GM18519 (cell line): ENCODE measurements at regions not wholly inside any gene's neighbourhood (a gene's known extent, or its start where the extent isn't known, plus 50 kb on each side); places are given as distances from the start of the nearest gene placed in this dataset.

ENCODE experiments used
- ATAC-seq: cut with Tn5 transposase; IDR thresholded peaks from one replicate; pipeline ENCODE4 v1.9.1; 2021; ENCODE audit warnings: mild to moderate bottlenecking, moderate library complexity; ENCODE audit not compliant: unreplicated experiment, low FRiP score

- no peak for ATAC-seq
Measured at GRCh38 chr15:96413657-96414056, 83.2 kb downstream of the NR2F2 start.

GRCh38 chr15:96414875-96415274 is 84.4 kb downstream of the NR2F2 start:
- no peak for ATAC-seq

- no peak for ATAC-seq
Measured at GRCh38 chr15:96415513-96416217, 85.2 kb downstream of the NR2F2 start.

GRCh38 chr15:96416218-96416933 is 85.9 kb downstream of the NR2F2 start:
- ATAC-seq = no peak

- no peak for ATAC-seq
Measured at GRCh38 chr15:96416934-96417759, 86.6 kb downstream of the NR2F2 start.

- ATAC-seq = no peak
Measured at GRCh38 chr15:96417760-96418130, 87.2 kb downstream of the NR2F2 start.

- ATAC-seq = no peak
Measured at GRCh38 chr15:96418146-96418545, 87.6 kb downstream of the NR2F2 start.

- no peak for ATAC-seq
Measured at GRCh38 chr15:96421178-96421601, 90.7 kb downstream of the NR2F2 start.

GRCh38 chr15:96422125-96422524 is 91.6 kb downstream of the NR2F2 start:
- no peak for ATAC-seq

GRCh38 chr15:96424674-96425073 is 94.2 kb downstream of the NR2F2 start:
- ATAC-seq = no peak

- ATAC-seq = no peak
Measured at GRCh38 chr15:96428742-96429141, 98.2 kb downstream of the NR2F2 start.

GRCh38 chr15:96431786-96432185 is 101.3 kb downstream of the NR2F2 start:
- no peak for ATAC-seq

- no peak for ATAC-seq
Measured at GRCh38 chr15:96435022-96435421, 104.5 kb downstream of the NR2F2 start.

GRCh38 chr15:96435841-96436240 is 105.3 kb downstream of the NR2F2 start:
- no peak for ATAC-seq

- no peak for ATAC-seq
Measured at GRCh38 chr15:96440978-96441377, 110.5 kb downstream of the NR2F2 start.

GRCh38 chr15:96442076-96442475 is 111.6 kb downstream of the NR2F2 start:
- no peak for ATAC-seq

- ATAC-seq = no peak
Measured at GRCh38 chr15:96444865-96445264, 114.4 kb downstream of the NR2F2 start.

GRCh38 chr15:96448923-96449322 is 118.4 kb downstream of the NR2F2 start:
- ATAC-seq = no peak

- ATAC-seq = no peak
Measured at GRCh38 chr15:96457841-96458240, 127.3 kb downstream of the NR2F2 start.

- no peak for ATAC-seq
Measured at GRCh38 chr15:96460106-96460505, 129.6 kb downstream of the NR2F2 start.
